ENCODE measurements at regions not wholly inside any gene's neighbourhood (a gene's known extent, or its start where the extent isn't known, plus 50 kb on each side); places are given as distances from the start of the nearest gene placed in this dataset.
"Not testable (repeated sequence)": the region's sequence is repeated elsewhere in the genome, so short reads cannot be mapped to it uniquely, and the experiment has no call there.

GRCh38 chr3:159748425-159748824 is 240.2 kb upstream of the IL12A start:
- no peak for DNase-seq

DNA sequence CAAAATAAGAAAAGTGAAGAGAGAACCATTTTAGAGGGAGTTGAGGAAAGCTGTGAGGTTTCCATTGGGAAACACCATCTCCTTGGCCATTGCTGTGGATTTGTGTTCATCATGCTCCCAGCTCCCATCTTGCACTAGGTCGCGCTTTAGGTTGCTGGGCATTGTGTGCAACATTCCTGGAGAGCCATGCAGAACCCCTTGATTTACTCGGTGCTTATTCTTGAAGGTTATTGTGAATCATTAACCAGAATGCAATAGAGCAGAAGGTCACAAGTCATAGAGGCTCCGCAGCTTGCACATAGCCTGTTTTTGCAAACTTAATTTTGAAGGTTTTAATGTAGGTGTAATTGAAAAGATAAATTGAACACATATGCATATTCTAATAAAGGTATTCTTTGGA is 239.2 kb upstream of the IL12A start:
- DNase-seq, result no peak

GRCh38 chr3:159751146-159751545 is 237.5 kb upstream of the IL12A start:
- DNase-seq, result no peak

DNA sequence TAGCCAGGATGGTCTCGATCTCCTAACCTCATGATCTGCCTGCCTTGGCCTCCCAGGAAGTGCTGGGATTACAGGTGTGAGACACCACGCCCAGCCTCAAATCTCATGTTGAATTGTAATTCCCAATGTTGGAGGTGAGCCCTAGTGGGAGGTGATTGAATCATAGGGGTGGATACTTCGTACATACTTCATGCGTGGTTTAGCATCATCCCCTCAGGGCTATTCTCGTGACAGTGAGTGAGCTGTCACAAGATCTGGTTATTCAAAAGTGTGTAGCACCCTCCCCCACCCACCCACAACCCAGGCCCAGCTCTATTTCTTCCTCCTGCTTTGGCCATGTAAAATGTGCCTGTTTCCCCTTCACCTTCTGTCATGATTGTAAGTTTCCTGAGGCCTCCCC is 236.9 kb upstream of the IL12A start:
- DNase-seq, result no peak

GRCh38 chr3:159756279-159757207 is 232.1 kb upstream of the IL12A start:
- not testable (repeated sequence) for DNase-seq

- no peak for DNase-seq
Measured at GRCh38 chr3:159757341-159758060, 231.1 kb upstream of the IL12A start.

GRCh38 chr3:159760046-159760445 is 228.6 kb upstream of the IL12A start:
- no peak for DNase-seq

- DNase-seq, result no peak
Measured at GRCh38 chr3:159761369-159761768, 227.3 kb upstream of the IL12A start.

- DNase-seq, result no peak
Measured at GRCh38 chr3:159761848-159762635, 226.6 kb upstream of the IL12A start.

DNA sequence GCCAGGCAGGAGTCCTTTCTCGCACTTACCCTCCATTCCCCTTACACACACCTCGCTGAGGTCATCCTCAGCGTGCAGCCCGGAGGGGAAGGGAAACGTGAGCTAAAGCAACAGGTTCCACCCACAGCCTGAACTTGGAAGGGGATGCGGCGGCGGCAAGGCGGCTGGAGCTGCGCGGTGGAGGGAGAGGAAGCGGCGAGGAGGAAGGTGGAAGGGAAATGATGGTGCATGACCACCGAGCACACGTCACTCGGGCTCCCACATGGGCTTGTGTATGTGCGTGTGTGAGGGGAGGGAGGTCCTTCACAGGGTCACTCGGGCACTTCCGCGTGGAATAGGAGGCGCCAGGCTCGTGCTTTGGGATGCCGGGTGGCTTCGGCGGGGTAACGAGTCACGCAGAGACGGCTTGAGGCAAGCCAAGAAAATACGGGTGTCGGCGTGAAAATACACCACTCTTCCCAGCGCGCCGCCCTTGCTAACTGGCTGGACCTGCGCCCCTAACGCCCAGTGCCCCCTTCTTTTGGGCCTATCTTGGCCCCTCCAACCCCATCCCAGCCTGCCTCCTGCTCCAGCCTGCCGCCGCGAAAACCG is 225.5 kb upstream of the IL12A start:
- peak; percentile 36 for DNase-seq

DNA sequence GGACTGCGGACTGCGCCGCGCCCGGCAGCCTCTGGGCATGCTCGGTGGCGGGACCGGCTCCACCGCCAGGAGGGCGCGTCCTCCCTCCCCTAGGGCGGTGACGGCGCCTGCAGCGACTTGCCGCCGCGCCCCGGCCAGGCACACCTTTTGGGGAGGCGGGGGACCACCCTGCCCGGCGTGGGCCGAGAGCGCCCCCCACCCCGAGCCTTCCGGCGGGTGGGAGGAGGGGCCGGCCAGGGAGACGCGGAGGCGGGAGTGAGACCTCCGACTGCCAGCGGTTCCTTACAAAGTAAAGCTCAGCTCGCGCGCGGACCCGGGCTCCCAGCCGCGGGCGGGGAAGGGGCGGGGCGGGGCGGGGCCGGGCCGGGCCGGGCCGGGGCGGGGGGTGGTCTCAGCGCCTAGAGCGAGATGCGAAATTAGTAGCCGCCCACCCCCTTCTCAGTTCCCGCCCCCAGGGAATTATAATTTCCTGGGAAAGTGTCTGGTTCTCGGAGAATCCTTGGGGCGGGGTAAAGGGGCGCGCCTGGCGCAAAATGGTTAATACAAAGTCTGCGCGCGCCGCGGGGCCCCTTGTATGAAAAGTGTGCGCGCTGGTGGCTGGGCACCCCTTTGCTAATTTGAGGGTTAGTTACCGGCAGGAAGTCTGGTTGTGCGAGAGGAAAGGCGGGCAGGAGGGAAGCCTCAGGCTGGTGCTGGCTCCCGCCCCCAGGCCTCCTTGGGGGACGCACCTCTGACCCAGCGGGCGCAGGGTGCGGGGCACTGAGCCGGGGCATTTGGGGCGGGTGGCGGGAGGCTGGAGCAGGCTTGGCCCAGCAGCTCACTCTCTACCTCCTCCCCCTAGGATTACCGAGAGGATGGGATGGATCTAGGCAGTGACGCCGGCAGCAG is 224.8 kb upstream of the IL12A start:
- peak; percentile 46 for DNase-seq

GRCh38 chr3:159764490-159765029 is 224.1 kb upstream of the IL12A start:
- no peak for DNase-seq

- DNase-seq, result no peak
Measured at GRCh38 chr3:159765030-159765859, 223.4 kb upstream of the IL12A start.

DNA sequence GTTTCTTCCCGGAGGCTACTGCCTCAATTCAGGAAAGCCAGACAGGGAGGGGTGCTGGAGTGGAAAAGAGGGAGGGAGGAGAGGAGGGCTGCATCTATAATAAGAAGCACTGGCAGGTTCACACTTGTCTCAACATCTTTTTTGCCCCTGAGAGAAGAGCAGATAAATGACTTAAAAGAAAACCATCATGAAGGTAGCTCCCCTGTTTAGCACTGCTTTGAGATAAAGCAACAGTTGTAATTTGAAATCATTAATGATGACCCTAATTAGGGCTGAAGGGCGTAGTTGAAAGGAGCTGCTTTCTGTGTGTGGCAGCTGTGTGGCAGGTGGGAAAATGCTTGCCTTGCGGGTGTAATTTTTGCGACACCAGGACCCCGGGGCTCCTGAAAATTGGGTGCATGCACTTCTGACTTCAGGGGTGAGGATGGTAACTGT is 222.8 kb upstream of the IL12A start:
- DNase-seq, result no peak

- DNase-seq, result no peak
Measured at GRCh38 chr3:159766563-159767185, 222.0 kb upstream of the IL12A start.

DNA sequence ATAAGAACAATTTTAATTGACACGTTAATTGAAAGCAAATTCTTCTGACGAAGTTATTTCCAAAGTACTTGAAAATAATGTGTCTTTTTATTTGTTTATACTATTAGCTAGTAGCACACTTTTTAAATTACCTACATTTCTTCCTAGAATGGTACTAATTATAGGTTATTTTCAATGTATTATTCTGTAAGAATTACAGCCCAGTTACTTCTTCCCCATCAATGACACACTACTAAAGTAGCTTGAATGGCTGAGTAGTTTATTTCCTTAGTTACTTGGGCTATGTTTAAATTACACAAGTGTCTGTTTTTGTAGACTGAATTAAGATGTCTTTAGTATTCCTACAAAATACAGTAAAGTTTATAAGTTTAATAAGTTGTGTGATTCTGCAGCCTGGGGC is 217.6 kb upstream of the IL12A start:
- DNase-seq, result no peak

DNA sequence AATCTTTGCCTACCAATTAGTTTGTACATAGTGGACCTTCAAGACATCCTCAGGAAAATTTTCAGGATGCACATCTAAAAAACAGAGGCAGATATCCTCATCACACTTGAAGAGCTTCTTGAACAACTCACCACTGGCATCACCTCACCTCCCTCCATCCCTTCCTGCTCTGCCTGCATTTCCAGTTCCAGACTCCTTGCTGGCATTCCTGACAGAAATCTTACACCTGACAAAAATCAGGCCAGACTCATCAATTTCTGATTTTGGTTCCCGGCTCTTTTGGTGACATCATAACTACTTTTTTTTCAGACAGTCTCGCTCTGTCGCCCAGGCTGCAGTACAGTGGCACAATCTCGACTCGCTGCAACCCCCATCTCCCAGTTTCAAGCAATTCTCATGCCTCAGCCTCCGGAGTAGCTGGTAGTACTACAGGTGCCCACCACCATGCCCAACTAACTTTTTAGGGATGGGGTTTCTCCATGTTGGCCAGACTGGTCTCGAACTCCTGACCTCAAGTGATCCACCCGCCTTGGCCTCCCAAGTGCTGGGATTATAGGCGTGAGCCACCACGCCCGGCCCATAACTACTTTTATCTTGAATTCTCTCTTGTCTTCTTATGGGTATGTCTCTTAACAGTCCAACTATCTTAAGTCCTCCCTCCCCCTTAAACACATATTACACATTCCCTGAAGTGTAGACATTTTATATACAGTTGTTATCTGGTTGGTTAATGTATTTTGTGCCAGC is 216.6 kb upstream of the IL12A start:
- DNase-seq, result no peak

- no peak for DNase-seq
Measured at GRCh38 chr3:159773706-159774105, 214.9 kb upstream of the IL12A start.

DNA sequence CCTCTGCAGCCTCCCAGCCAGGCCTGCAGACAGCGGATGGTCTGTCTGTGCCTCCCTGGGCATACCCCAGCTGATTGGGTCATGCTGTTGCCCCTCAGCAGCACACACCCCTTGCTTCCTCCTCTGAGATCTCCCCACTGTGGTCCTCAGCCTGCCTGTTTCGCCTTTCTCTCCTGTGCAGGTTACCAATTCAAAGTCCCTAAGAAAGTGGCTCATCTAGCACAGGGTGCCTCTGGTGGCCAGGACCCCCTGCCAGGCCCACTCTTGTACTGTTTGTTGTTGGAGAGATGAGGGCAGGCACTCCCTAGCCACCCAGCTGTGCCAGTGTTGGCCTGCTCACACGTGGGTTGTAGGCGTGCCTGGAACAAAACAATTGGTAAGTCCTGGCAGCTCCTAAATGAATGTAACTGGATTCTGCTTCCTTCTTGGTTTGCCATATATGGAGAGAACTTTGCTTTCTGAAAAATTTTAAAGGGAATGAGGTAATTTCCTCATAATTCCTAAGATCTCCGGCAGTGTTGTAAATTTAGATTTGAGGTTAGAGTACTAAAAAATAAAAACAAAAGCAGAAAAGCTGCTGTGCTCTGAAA is 213.2 kb upstream of the IL12A start:
- DNase-seq, result no peak

Data from activated CD4-positive, alpha-beta T cell treated with anti-CD3 and anti-CD28 coated beads, Interleukin-2, amount 50 U/mL, for 16 hours (primary cell).